ENCODE measurements at regions not wholly inside any gene's neighbourhood (a gene's known extent, or its start where the extent isn't known, plus 50 kb on each side); places are given as distances from the start of the nearest gene placed in this dataset.

DNA sequence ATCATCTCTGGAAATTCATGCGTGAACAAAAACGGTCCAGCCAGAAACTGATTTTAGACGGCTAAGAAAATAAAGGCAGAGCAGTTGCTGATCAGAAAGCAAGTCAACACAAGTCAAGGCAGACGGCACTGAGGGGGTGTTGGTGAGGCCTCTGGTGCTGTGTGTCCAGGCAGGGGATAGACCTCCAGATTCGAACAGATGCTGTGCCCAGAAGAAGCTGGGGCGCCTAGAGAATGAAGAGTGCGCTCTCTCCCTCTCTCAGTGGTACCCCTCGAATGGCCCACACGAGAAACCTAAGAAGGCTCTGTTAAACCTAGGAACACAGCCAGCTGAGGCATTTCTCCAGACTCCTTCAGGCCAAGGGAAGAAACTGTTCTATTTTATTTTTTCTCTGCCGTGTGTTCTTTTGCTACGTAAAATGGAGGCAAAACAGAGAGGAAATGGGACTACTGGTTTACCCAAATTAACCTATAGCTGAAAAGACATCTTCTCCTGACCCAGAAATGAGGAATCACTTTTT lies 178.3 kb downstream of the PMP22 start:
- TF ChIP-seq, protein P1, sequence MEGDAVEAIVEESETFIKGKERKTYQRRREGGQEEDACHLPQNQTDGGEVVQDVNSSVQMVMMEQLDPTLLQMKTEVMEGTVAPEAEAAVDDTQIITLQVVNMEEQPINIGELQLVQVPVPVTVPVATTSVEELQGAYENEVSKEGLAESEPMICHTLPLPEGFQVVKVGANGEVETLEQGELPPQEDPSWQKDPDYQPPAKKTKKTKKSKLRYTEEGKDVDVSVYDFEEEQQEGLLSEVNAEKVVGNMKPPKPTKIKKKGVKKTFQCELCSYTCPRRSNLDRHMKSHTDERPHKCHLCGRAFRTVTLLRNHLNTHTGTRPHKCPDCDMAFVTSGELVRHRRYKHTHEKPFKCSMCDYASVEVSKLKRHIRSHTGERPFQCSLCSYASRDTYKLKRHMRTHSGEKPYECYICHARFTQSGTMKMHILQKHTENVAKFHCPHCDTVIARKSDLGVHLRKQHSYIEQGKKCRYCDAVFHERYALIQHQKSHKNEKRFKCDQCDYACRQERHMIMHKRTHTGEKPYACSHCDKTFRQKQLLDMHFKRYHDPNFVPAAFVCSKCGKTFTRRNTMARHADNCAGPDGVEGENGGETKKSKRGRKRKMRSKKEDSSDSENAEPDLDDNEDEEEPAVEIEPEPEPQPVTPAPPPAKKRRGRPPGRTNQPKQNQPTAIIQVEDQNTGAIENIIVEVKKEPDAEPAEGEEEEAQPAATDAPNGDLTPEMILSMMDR (IDR thresholded peaks at IDR 0.05; ENCODE audit: low read depth, low read length) = no peak
- CTCF ChIA-PET = no interaction called here
- H3K9me3 ChIP-seq (ENCODE audit: control insufficient read depth, insufficient read depth, low read length) = no peaks in the 10 kb centered on the region
- H3K27ac ChIP-seq (ENCODE audit: low read depth, low read length) = no peak overlapping the region
- no peak overlapping the region for H3K4me3 ChIP-seq (ENCODE audit: low read depth, low read length)
- H3K27me3 ChIP-seq (ENCODE audit: control insufficient read depth, insufficient read depth, low read length) = peaks cover 3% of the 10 kb centered on the region
- no peak for DNase-seq (ENCODE audit: low read depth, low spot score)
- POLR2A ChIA-PET = no interaction called here

GRCh38 chr17:15085890-15086677 lies 179.0 kb downstream of the PMP22 start:
- POLR2A ChIA-PET = no interaction called here
- H3K4me3 ChIP-seq (ENCODE audit: low read depth, low read length) = no peak overlapping the region

DNA sequence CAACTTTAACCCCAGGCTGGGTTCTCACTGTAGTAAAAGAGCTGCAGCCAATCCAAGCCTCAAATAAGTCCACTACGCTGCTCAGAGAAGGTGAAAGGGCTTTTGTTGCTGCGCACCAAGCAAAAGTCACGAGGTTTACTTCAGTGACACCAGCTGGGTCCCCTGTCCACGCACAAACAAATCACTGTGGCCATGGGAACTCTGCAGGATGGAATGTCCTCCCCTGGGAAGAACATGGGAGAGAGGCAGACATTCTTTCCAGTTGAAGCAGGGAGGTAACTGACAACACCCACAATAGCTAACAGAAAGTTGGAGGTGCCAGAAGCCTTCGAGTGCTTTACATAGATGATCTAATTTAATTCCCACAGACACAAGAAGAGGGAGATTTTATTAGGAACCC lies 181.9 kb downstream of the PMP22 start:
- H3K4me3 ChIP-seq (ENCODE audit: low read depth, low read length) = no peak overlapping the region
- H3K27ac ChIP-seq (ENCODE audit: low read depth, low read length) = no peak overlapping the region
- H3K9me3 ChIP-seq (ENCODE audit: control insufficient read depth, insufficient read depth, low read length) = no peaks in the 10 kb centered on the region
- peaks cover 2% of the 10 kb centered on the region for H3K27me3 ChIP-seq (ENCODE audit: control insufficient read depth, insufficient read depth, low read length)
- TF ChIP-seq, protein P1 (IDR thresholded peaks at IDR 0.05; ENCODE audit: low read depth, low read length) = no peak
- ChIA-PET POLR2A (no interaction called here), CTCF (no interaction called here)
- DNase-seq (ENCODE audit: low read depth, low spot score) = no peak

More at GRCh38 chr17:15085890-15086677, 179.0 kb downstream of the PMP22 start:
- TF ChIP-seq, protein P1 (IDR thresholded peaks at IDR 0.05; ENCODE audit: low read depth, low read length) = no peak
- CTCF ChIA-PET = no interaction called here
- Histone ChIP-seq H3K9me3 (ENCODE audit: control insufficient read depth, insufficient read depth, low read length) (no peaks in the 10 kb centered on the region), H3K27ac (ENCODE audit: low read depth, low read length) (no peak overlapping the region), H3K27me3 (ENCODE audit: control insufficient read depth, insufficient read depth, low read length) (peaks cover 3% of the 10 kb centered on the region)
- DNase-seq (ENCODE audit: low read depth, low spot score) = no peak

DNA sequence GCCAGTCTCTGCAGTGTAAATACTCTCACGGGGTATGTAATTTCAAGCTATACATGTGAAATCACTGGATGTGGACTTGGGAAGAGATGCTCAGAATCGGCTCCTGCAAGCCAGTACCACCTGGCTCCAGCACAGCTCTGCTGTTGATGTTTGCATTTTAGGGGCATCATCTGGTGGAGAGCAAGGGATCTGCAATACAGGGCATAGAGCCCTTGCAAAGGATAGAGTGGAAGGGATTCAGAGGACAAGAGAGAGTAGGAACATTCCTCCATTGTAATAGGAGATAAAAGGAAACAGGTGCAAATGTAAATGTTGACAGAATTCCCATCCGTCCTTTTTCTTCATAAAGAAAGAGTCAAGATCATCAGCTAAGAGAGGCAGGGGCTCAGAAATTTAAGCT lies 184.1 kb downstream of the PMP22 start:
- Histone ChIP-seq H3K27me3 (ENCODE audit: control insufficient read depth, insufficient read depth, low read length) (peaks cover 2% of the 10 kb centered on the region), H3K4me3 (ENCODE audit: low read depth, low read length) (no peak overlapping the region), H3K27ac (ENCODE audit: low read depth, low read length) (no peak overlapping the region), H3K9me3 (ENCODE audit: control insufficient read depth, insufficient read depth, low read length) (no peaks in the 10 kb centered on the region)
- TF ChIP-seq, protein P1 (IDR thresholded peaks at IDR 0.05; ENCODE audit: low read depth, low read length) = no peak
- CTCF ChIA-PET = no interaction called here
- POLR2A ChIA-PET = no interaction called here
- DNase-seq (ENCODE audit: low read depth, low spot score) = no peak

DNA sequence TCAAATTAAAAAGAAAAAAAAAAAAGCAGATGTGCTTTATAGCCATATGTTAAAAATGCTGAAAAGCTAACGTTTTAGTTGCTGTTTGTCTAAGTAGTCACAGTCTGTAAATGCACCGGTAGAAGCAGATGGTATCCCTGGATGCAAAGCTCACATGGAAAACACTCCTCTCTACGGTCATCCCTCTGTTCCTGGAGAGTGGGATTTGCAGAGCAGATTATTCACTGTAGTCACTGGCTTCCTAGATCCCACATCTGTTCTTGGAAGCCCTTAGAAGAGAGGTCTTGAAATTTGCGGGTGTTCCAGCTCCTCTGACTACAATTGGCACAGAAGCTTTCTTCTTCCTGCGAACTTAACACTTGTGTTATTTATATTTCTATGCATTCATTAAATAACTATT lies 186.6 kb downstream of the PMP22 start:
- no peaks in the 10 kb centered on the region for H3K9me3 ChIP-seq (ENCODE audit: control insufficient read depth, insufficient read depth, low read length)
- no peak for DNase-seq (ENCODE audit: low read depth, low spot score)
- no peak overlapping the region for H3K4me3 ChIP-seq (ENCODE audit: low read depth, low read length)
- H3K27ac ChIP-seq (ENCODE audit: low read depth, low read length) = no peak overlapping the region
- POLR2A ChIA-PET = no interaction called here
- CTCF ChIA-PET = interaction anchor here (0.7 kb wide), 1 partner anchor 93 kb away, joined by 3 read pairs; no protein-coding TSS in a partner anchor
- TF ChIP-seq, protein P1 (IDR thresholded peaks at IDR 0.05; ENCODE audit: low read depth, low read length) = no peak
- H3K27me3 ChIP-seq (ENCODE audit: control insufficient read depth, insufficient read depth, low read length) = peaks cover 2% of the 10 kb centered on the region
